NB4 (cell line): ENCODE measurements at regions not wholly inside any gene's neighbourhood (a gene's known extent, or its start where the extent isn't known, plus 50 kb on each side); places are given as distances from the start of the nearest gene placed in this dataset.
"Not testable (repeated sequence)": the region's sequence is repeated elsewhere in the genome, so short reads cannot be mapped to it uniquely, and the experiment has no call there.

ENCODE experiments used
- DNase-seq: peaks from one replicate; pipeline ENCODE4 v3.0.0; 2010; ENCODE audit warnings: low read depth
- H3K4me3 ChIP-seq: one replicate; pipeline ENCODE4 v1.5.1; 2011; ENCODE audit warnings: mild to moderate bottlenecking, low read depth, low read length, moderate library complexity
- MYC ChIP-seq: IDR thresholded peaks from 2 replicates; pipeline ENCODE4 v1.6.1; 2011; ENCODE audit warnings: low read depth, low read length
- POLR2A ChIP-seq: IDR thresholded peaks from 2 replicates; pipeline ENCODE4 v1.6.1; 2011; ENCODE audit warnings: mild to moderate bottlenecking; ENCODE audit not compliant: insufficient read length; ENCODE audit errors: extremely low read depth
- TF ChIP-seq, protein P1 (sequence below): IDR thresholded peaks from one replicate; pipeline ENCODE4 v1.5.1; 2012; ENCODE audit warnings: low read depth, low read length
- TF ChIP-seq, protein P2 (sequence below): IDR thresholded peaks from 2 replicates; pipeline ENCODE4 v1.6.1; 2011; ENCODE audit warnings: low read depth, low read length

DNA sequence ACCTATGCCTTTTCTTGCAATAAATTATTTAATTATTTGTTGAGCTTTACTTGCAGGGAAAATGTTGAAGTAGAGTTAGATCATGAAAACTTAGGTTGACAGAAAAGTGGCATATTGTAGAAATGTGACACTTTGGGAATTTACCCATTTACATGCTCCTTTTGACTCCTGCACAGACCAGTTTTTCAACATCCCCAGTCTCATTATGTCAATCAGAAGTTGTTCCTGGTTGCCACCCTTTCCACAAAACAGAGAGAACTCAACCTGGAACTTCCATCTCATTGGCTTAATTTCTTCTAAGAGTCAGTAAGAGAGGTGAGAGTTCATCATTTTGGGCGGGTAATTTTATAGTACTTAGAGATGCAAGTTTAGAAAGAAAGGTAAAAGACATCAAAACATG lies 284.6 kb upstream of the ANKRD50 start:
- DNase-seq, result no peak
- H3K4me3 ChIP-seq, result no peak overlapping the region
- TF ChIP-seq, protein P1, sequence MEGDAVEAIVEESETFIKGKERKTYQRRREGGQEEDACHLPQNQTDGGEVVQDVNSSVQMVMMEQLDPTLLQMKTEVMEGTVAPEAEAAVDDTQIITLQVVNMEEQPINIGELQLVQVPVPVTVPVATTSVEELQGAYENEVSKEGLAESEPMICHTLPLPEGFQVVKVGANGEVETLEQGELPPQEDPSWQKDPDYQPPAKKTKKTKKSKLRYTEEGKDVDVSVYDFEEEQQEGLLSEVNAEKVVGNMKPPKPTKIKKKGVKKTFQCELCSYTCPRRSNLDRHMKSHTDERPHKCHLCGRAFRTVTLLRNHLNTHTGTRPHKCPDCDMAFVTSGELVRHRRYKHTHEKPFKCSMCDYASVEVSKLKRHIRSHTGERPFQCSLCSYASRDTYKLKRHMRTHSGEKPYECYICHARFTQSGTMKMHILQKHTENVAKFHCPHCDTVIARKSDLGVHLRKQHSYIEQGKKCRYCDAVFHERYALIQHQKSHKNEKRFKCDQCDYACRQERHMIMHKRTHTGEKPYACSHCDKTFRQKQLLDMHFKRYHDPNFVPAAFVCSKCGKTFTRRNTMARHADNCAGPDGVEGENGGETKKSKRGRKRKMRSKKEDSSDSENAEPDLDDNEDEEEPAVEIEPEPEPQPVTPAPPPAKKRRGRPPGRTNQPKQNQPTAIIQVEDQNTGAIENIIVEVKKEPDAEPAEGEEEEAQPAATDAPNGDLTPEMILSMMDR, result no peak
- TF ChIP-seq POLR2A, result no peak
- TF ChIP-seq, protein P2, sequence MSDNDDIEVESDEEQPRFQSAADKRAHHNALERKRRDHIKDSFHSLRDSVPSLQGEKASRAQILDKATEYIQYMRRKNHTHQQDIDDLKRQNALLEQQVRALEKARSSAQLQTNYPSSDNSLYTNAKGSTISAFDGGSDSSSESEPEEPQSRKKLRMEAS, result no peak
- no peak for TF ChIP-seq MYC

DNA sequence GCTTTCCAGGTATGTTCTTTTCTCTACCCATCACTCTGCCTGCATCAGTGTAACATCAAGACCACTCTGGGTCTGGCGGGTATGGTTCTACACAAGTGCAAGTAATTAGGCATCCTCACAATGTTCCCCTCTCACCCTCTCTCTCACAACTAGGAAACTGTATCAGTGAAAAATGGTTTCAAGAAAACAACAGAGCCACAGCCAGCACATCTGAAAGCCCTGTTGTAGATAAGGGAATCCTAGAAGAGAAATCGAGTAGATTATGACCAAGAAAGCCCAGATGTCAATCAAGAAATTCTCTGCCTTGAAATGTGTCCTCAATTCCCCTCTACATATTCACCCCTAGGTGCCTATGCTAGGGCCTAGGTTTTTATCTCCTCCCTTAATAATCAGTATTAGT lies 281.3 kb upstream of the ANKRD50 start:
- DNase-seq, result no peak
- TF ChIP-seq, protein P1, result no peak
- TF ChIP-seq, protein P2, result no peak
- TF ChIP-seq MYC (no peak), POLR2A (no peak)
- no peak overlapping the region for H3K4me3 ChIP-seq

DNA sequence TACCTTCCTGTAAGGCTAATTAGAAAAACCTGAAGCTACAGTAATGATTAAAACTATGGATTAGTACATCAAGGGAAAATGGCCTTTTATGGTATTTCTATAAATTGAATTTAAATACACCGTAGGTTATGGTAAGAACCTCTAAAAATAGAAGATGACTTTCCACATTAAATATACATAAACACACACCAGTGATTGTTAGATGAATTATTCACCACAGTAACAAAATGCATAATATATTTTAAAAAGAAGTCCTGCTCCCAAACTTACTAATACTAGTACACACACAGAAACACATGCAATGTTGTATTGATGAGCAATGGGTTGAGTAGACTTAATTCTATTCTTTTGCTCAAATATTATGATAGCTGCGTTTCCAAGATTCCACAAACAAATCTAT lies 277.9 kb upstream of the ANKRD50 start:
- DNase-seq, result no peak
- TF ChIP-seq MYC (no peak), POLR2A (no peak)
- TF ChIP-seq, protein P1, result no peak
- TF ChIP-seq, protein P2, result no peak

DNA sequence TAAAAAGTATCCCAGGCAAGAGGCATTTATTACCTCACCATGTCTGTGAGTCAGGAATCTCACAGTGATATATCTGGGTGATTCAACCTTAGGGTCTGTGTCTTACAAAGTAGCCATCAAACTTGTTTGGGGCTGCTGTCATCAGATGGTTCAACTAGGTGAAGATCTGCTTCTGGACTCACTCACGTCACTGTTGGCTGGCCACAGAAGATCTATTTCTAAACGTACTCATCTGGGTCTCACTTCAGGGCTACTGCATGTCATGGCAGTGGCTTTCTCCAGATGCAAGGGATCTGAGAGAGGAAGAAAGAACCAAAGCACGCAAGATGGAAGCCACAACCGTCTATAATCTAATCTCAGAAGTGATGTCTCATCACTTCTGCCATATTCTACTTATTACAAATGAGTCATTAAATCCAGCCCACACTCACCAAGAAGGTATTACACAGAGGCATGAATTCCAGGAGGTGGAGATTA lies 267.8 kb upstream of the ANKRD50 start:
- no peak for DNase-seq
- no peak overlapping the region for H3K4me3 ChIP-seq
- TF ChIP-seq POLR2A (no peak), MYC (no peak)
- TF ChIP-seq, protein P1, result no peak
- TF ChIP-seq, protein P2, result no peak

More for the DNA sequence above, 277.9 kb upstream of the ANKRD50 start:
- H3K4me3 ChIP-seq, result no peak overlapping the region

DNA sequence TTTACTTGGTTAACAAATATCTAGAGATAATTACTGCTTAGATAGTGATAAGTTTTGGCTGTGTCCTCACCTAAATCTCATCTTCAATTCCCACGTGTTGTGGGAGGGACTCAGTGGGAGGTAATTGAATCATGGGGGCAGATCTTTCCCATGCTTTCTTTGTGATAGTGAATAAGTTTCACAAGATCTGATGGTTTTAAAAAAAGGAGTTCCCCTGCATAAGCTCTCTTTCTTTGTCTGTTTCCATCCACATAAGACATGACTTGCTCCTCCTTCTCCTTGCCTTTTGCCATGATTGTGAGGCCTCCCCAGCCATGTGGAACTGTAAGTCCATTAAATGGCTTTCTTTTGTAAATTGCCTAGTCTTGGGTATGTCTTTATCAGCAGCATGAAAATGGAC lies 266.0 kb upstream of the ANKRD50 start:
- not testable (repeated sequence) for H3K4me3 ChIP-seq, DNase-seq

DNA sequence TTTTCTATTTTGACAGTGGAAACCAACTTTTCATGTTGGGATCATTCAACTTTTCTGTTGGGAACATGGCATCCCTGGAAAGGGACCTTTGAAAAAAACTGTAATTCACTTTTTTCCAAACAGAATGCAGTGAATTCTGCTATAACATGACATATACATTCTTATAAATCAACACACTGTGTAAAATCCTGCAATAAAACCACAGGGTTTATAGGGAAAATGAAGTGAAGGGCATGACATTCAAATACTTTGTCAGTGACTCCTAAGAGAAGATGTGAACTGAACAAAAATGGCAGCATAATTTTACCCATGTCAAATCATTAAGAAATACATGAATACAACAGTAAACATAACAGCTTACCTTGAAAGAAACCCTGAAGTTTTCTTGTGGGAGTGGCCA lies 264.5 kb upstream of the ANKRD50 start:
- TF ChIP-seq POLR2A (no peak), MYC (no peak)
- TF ChIP-seq, protein P1, result no peak
- TF ChIP-seq, protein P2, result no peak

More for the DNA sequence above, 264.5 kb upstream of the ANKRD50 start:
- DNase-seq, result no peak
- H3K4me3 ChIP-seq, result no peak overlapping the region
